GM12878 (cell line): ENCODE measurements at regions not wholly inside any gene's neighbourhood (a gene's known extent, or its start where the extent isn't known, plus 50 kb on each side); places are given as distances from the start of the nearest gene placed in this dataset.
A peak's percentile ranks its signal among the peaks of the same experiment; 100 is the strongest.

Source experiments
- BACH1 ChIP-seq: fragments of 450-650 bp; IDR thresholded peaks from 2 replicates; pipeline ENCODE4 v1.6.1; 2017; ENCODE audit warnings: mild to moderate bottlenecking, borderline replicate concordance
- BMI1 ChIP-seq: fragments of 450-650 bp; IDR thresholded peaks from 2 replicates; pipeline ENCODE4 v1.6.1; 2016; ENCODE audit warnings: mild to moderate bottlenecking, moderate library complexity, borderline replicate concordance
- CREB1 ChIP-seq: IDR thresholded peaks from 2 replicates; pipeline ENCODE4 v1.6.1; 2012; ENCODE audit warnings: low read depth, mild to moderate bottlenecking, inconsistent platforms
- IKZF1 ChIP-seq: fragments of 450-650 bp; conservative IDR thresholded peaks from 2 replicates; pipeline ENCODE4 v1.6.1; 2017; ENCODE audit warnings: antibody characterized with exemption, mild to moderate bottlenecking
- IRF4 ChIP-seq: IDR thresholded peaks from 2 replicates; pipeline ENCODE4 v1.6.1; 2011; ENCODE audit warnings: low read depth, low read length
- KAT2A ChIP-seq: conservative IDR thresholded peaks from 2 replicates; pipeline ENCODE4 v1.6.1; 2011; ENCODE audit warnings: low read depth, low read length; ENCODE audit not compliant: control insufficient read depth
- KLF5 ChIP-seq: fragments of 450-650 bp; IDR thresholded peaks from 2 replicates; pipeline ENCODE4 v1.6.1; 2014; ENCODE audit warnings: mild to moderate bottlenecking; ENCODE audit not compliant: partially characterized antibody
- MYB ChIP-seq: fragments of 150-350 bp; IDR thresholded peaks from 2 replicates; pipeline ENCODE4 v1.6.1; 2014; ENCODE audit warnings: mild to moderate bottlenecking, low read depth, low read length, borderline replicate concordance
- MYC ChIP-seq: IDR thresholded peaks from 2 replicates; pipeline ENCODE4 v1.6.1; 2011; ENCODE audit warnings: mild to moderate bottlenecking, low read length, moderate library complexity, inconsistent platforms; ENCODE audit not compliant: insufficient read depth, insufficient replicate concordance, insufficient read length, severe bottlenecking
- NFYB ChIP-seq: IDR thresholded peaks from 2 replicates; pipeline ENCODE4 v1.6.1; 2011; ENCODE audit warnings: low read depth, mild to moderate bottlenecking, low read length, improper control_type of control experiment, moderate library complexity; ENCODE audit not compliant: insufficient read depth
- NKRF ChIP-seq: fragments of 450-650 bp; conservative IDR thresholded peaks from 2 replicates; pipeline ENCODE4 v1.6.1; 2017; ENCODE audit warnings: mild to moderate bottlenecking, moderate library complexity
- NR2C2 ChIP-seq: IDR thresholded peaks from 2 replicates; pipeline ENCODE4 v1.6.1; 2011; ENCODE audit warnings: borderline replicate concordance, low read depth; ENCODE audit not compliant: control insufficient read depth, insufficient read length
- RCOR1 ChIP-seq: conservative IDR thresholded peaks from 2 replicates; pipeline ENCODE4 v1.6.1; 2012; ENCODE audit warnings: low read depth, low read length, improper control_type of control experiment
- REST ChIP-seq: IDR thresholded peaks from 2 replicates; pipeline ENCODE4 v1.6.1; 2012; ENCODE audit warnings: mild to moderate bottlenecking, low read depth, low read length
- SPI1 ChIP-seq: IDR thresholded peaks from 2 replicates; pipeline ENCODE4 v1.6.1; 2011; ENCODE audit warnings: low read depth, mild to moderate bottlenecking, low read length, moderate library complexity, borderline replicate concordance; ENCODE audit not compliant: insufficient read depth
- TF ChIP-seq, protein P1 (sequence below): IDR thresholded peaks from 2 replicates; pipeline ENCODE4 v1.6.1; 2012; ENCODE audit warnings: low read length, inconsistent platforms
- TF ChIP-seq, protein P2 (sequence below): fragments of 450-650 bp; IDR thresholded peaks from 2 replicates; pipeline ENCODE4 v1.6.1; 2017; ENCODE audit warnings: mild to moderate bottlenecking
- TF ChIP-seq, protein P3 (sequence below): fragments of 450-650 bp; formaldehyde crosslinking; IDR thresholded peaks from 2 replicates; pipeline ENCODE4 v1.4.0; 2020; ENCODE audit warnings: mild to moderate bottlenecking, moderate library complexity

DNA sequence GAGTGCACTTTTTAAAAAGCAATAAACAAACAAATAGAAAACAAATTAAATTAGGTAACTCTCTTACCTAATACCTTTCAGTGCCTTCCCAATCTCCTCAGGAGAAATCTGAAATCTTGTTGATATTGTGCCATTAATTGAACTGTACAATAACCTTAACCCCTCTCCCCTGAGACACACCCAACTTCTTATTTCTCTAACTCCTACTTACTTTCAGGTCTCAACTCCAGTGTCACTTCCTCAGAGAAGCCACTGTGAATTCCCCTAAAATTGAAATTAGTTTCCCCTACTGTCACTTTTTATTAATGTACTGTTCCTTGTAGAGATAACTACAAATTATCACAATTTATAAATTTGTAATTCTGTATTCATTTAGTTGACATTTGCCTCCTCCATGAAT is 295.3 kb upstream of the TNC start (continued):
- TF ChIP-seq, protein P1, sequence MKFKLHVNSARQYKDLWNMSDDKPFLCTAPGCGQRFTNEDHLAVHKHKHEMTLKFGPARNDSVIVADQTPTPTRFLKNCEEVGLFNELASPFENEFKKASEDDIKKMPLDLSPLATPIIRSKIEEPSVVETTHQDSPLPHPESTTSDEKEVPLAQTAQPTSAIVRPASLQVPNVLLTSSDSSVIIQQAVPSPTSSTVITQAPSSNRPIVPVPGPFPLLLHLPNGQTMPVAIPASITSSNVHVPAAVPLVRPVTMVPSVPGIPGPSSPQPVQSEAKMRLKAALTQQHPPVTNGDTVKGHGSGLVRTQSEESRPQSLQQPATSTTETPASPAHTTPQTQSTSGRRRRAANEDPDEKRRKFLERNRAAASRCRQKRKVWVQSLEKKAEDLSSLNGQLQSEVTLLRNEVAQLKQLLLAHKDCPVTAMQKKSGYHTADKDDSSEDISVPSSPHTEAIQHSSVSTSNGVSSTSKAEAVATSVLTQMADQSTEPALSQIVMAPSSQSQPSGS = 0 out of 2 replicates have a peak, but pooled peaks have one; percentile 33
- TF ChIP-seq NKRF = no peak
- TF ChIP-seq, protein P2, sequence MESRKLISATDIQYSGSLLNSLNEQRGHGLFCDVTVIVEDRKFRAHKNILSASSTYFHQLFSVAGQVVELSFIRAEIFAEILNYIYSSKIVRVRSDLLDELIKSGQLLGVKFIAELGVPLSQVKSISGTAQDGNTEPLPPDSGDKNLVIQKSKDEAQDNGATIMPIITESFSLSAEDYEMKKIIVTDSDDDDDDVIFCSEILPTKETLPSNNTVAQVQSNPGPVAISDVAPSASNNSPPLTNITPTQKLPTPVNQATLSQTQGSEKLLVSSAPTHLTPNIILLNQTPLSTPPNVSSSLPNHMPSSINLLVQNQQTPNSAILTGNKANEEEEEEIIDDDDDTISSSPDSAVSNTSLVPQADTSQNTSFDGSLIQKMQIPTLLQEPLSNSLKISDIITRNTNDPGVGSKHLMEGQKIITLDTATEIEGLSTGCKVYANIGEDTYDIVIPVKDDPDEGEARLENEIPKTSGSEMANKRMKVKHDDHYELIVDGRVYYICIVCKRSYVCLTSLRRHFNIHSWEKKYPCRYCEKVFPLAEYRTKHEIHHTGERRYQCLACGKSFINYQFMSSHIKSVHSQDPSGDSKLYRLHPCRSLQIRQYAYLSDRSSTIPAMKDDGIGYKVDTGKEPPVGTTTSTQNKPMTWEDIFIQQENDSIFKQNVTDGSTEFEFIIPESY = no peak
- TF ChIP-seq IRF4 = 0 out of 2 replicates have a peak, but pooled peaks have one; percentile 14
- no peak for TF ChIP-seq BMI1
- TF ChIP-seq BACH1 = no peak
- TF ChIP-seq CREB1 = no peak
- no peak for TF ChIP-seq KAT2A
- TF ChIP-seq SPI1 = peak; percentile 83
- TF ChIP-seq, protein P3, sequence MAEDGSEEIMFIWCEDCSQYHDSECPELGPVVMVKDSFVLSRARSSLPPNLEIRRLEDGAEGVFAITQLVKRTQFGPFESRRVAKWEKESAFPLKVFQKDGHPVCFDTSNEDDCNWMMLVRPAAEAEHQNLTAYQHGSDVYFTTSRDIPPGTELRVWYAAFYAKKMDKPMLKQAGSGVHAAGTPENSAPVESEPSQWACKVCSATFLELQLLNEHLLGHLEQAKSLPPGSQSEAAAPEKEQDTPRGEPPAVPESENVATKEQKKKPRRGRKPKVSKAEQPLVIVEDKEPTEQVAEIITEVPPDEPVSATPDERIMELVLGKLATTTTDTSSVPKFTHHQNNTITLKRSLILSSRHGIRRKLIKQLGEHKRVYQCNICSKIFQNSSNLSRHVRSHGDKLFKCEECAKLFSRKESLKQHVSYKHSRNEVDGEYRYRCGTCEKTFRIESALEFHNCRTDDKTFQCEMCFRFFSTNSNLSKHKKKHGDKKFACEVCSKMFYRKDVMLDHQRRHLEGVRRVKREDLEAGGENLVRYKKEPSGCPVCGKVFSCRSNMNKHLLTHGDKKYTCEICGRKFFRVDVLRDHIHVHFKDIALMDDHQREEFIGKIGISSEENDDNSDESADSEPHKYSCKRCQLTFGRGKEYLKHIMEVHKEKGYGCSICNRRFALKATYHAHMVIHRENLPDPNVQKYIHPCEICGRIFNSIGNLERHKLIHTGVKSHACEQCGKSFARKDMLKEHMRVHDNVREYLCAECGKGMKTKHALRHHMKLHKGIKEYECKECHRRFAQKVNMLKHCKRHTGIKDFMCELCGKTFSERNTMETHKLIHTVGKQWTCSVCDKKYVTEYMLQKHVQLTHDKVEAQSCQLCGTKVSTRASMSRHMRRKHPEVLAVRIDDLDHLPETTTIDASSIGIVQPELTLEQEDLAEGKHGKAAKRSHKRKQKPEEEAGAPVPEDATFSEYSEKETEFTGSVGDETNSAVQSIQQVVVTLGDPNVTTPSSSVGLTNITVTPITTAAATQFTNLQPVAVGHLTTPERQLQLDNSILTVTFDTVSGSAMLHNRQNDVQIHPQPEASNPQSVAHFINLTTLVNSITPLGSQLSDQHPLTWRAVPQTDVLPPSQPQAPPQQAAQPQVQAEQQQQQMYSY (CRISPR knock-in tag) = no peak
- no peak for TF ChIP-seq KLF5
- TF ChIP-seq REST = no peak
- TF ChIP-seq MYC = no peak
- no peak for TF ChIP-seq MYB
- no peak for TF ChIP-seq NR2C2
- TF ChIP-seq IKZF1 = peak; percentile 51; the same call in 1 of the 2 replicates
- no peak for TF ChIP-seq RCOR1
- no peak for TF ChIP-seq NFYB
